ENCODE measurements at regions not wholly inside any gene's neighbourhood (a gene's known extent, or its start where the extent isn't known, plus 50 kb on each side); places are given as distances from the start of the nearest gene placed in this dataset.

DNA sequence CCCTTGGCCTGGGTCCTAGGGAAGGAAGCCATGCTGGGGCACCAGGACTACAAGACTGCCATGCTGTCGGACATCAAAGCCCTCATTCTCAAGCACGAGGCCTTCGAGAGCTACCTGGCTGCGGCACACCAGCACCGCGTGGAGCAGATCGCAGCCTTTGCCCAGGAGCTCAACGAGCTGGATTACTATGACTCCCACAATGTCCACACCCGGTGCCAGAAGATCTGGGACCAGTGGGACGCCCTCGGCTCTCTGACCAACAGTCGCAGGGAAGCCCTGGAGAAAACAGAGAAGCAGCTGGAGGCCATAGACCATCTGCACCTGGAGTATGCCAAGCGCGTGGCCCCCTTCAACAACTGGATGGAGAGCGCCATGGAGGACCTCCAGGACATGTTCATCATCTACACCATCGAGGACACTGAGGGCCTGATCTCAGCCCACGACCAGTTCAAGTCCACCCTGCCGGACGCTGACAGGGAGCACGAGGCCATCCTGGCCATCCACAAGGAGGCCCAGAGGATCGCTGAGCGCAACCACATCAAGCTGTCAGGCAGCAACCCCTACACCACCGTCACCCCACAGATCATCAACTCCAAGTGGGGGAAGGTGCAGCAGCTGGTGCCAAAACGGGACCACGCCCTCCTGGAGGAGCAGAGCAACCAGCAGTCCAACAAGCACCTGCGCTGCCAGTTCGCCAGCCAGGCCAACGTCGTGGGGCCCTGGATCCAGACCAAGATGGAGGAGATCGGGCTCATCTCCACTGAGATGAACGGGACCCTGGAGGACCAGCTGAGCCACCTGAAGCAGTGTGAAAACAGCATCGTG is 487.0 kb downstream of the TRAM1L1 start:
- TF ChIP-seq, protein P1, sequence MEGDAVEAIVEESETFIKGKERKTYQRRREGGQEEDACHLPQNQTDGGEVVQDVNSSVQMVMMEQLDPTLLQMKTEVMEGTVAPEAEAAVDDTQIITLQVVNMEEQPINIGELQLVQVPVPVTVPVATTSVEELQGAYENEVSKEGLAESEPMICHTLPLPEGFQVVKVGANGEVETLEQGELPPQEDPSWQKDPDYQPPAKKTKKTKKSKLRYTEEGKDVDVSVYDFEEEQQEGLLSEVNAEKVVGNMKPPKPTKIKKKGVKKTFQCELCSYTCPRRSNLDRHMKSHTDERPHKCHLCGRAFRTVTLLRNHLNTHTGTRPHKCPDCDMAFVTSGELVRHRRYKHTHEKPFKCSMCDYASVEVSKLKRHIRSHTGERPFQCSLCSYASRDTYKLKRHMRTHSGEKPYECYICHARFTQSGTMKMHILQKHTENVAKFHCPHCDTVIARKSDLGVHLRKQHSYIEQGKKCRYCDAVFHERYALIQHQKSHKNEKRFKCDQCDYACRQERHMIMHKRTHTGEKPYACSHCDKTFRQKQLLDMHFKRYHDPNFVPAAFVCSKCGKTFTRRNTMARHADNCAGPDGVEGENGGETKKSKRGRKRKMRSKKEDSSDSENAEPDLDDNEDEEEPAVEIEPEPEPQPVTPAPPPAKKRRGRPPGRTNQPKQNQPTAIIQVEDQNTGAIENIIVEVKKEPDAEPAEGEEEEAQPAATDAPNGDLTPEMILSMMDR (IDR thresholded peaks at IDR 0.05), result no peak
- DNase-seq, result no peak
- Histone ChIP-seq H3K27me3 (ENCODE audit: control insufficient read depth in 2 of 2, insufficient read depth in 2 of 2, low read length in 2 of 2) (no peaks in the 10 kb centered on the region), H3K4me2 (replicated peaks; ENCODE audit: extremely low read depth, low read length, poor library complexity, severe bottlenecking) (no peak overlapping the region), H3K79me2 (ENCODE audit: insufficient read depth, low read length) (no peaks in the 10 kb centered on the region), H3K4me1 (ENCODE audit: control insufficient read depth in 1 of 2, insufficient read depth in 2 of 2, low read length in 2 of 2) (no peaks in the 10 kb centered on the region), H3K27ac (ENCODE audit: low read depth in 1 of 2, low read length in 2 of 2) (no peak overlapping the region), H3K36me3 (replicated peaks in 1 of 2; ENCODE audit: control insufficient read depth in 1 of 2, insufficient read depth in 2 of 2, low read length in 2 of 2) (no peaks in the 10 kb centered on the region), H3K4me3 (replicated peaks in 1 of 3; ENCODE audit: low read depth in 2 of 3, low read length in 3 of 3) (no peak overlapping the region), H2AFZ (ENCODE audit: insufficient read depth, low read depth, low read length, poor library complexity, severe bottlenecking) (no peak overlapping the region), H4K20me1 (ENCODE audit: insufficient read depth, low read length) (no peaks in the 10 kb centered on the region), H3K9me3 (replicated peaks in 1 of 2; ENCODE audit: control insufficient read depth in 1 of 2, insufficient read depth in 1 of 2, low read length in 2 of 2) (peaks cover 25 to 26% of the 10 kb centered on the region in 2 donors), H3K9ac (ENCODE audit: insufficient read depth, low read length, poor library complexity, severe bottlenecking) (no peak overlapping the region)
- Mint-ChIP-seq H3K36me3 (no peaks in the 10 kb centered on the region), H3K27ac (no peak overlapping the region), H3K4me3 (no peak overlapping the region), H3K9me3 (peaks cover 14 to 24% (median 19%) of the 10 kb centered on the region in 7 donors), H3K4me1 (no peaks in the 10 kb centered on the region), H3K27me3 (ENCODE audit: low read depth in 3 of 3) (no peaks in the 10 kb centered on the region)
- WGBS (ENCODE audit: insufficient coverage), result 91% methylated on average over 31 of the region's 32 CpGs
- intact Hi-C loops (cut with micrococcal nuclease), result no loop called here

DNA sequence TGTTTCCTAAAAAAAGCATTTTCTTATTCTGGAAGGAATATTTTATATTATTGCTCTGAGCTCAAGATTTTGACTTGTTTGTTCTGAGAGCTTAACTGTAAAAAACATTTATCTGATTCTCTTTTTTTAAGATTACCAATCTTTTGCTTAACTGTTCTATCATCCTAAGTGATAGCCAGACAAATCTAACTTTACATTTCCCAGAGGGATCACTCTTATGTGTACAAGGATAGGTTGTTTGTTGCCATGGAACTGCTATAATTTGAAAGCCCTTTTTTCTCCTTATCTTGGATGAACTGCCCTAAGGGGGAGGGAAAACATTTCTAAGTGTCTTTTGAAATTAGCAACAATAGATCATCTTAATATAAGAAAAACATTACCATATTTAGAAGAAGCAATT is 494.7 kb downstream of the TRAM1L1 start:
- intact Hi-C loops (cut with micrococcal nuclease), result no loop called here
- Mint-ChIP-seq H3K27ac (no peak overlapping the region), H3K4me3 (no peak overlapping the region), H3K4me1 (no peaks in the 10 kb centered on the region), H3K9me3 (peaks cover 0 to 2% (median 0%) of the 10 kb centered on the region in 7 donors), H3K36me3 (no peaks in the 10 kb centered on the region), H3K27me3 (ENCODE audit: low read depth in 3 of 3) (no peaks in the 10 kb centered on the region)
- Histone ChIP-seq H3K4me2 (replicated peaks; ENCODE audit: extremely low read depth, low read length, poor library complexity, severe bottlenecking) (no peak overlapping the region), H3K27ac (ENCODE audit: low read depth in 1 of 2, low read length in 2 of 2) (no peak overlapping the region), H4K20me1 (ENCODE audit: insufficient read depth, low read length) (no peaks in the 10 kb centered on the region), H3K4me1 (ENCODE audit: control insufficient read depth in 1 of 2, insufficient read depth in 2 of 2, low read length in 2 of 2) (no peaks in the 10 kb centered on the region), H3K4me3 (replicated peaks in 1 of 3; ENCODE audit: low read depth in 2 of 3, low read length in 3 of 3) (no peak overlapping the region), H3K9ac (ENCODE audit: insufficient read depth, low read length, poor library complexity, severe bottlenecking) (no peak overlapping the region), H3K27me3 (ENCODE audit: control insufficient read depth in 2 of 2, insufficient read depth in 2 of 2, low read length in 2 of 2) (no peaks in the 10 kb centered on the region), H2AFZ (ENCODE audit: insufficient read depth, low read depth, low read length, poor library complexity, severe bottlenecking) (no peak overlapping the region), H3K9me3 (replicated peaks in 1 of 2; ENCODE audit: control insufficient read depth in 1 of 2, insufficient read depth in 1 of 2, low read length in 2 of 2) (no peaks in the 10 kb centered on the region), H3K79me2 (ENCODE audit: insufficient read depth, low read length) (no peaks in the 10 kb centered on the region), H3K36me3 (replicated peaks in 1 of 2; ENCODE audit: control insufficient read depth in 1 of 2, insufficient read depth in 2 of 2, low read length in 2 of 2) (no peaks in the 10 kb centered on the region)
- TF ChIP-seq, protein P1 (IDR thresholded peaks at IDR 0.05), result no peak
- DNase-seq, result no peak

All from CD14-positive monocyte (primary cell).